Hepatocyte (in vitro differentiated cells): ENCODE measurements at regions not wholly inside any gene's neighbourhood (a gene's known extent, or its start where the extent isn't known, plus 50 kb on each side); places are given as distances from the start of the nearest gene placed in this dataset.
"Not testable (repeated sequence)": the region's sequence is repeated elsewhere in the genome, so short reads cannot be mapped to it uniquely, and the experiment has no call there.

Experiments used
- DNase-seq: peaks from one replicate; pipeline ENCODE4 v3.0.0-alpha.2; 2016; ENCODE audit warnings: low spot score
- H2AFZ ChIP-seq: fragments of 200-600 bp; sonication (generic); 2 replicates; pipeline ENCODE4 v1.6.0; 2016; ENCODE audit warnings: antibody characterized with exemption, mild to moderate bottlenecking
- H3K27ac ChIP-seq: fragments of 200-600 bp; sonication (generic); 2 replicates; pipeline ENCODE4 v1.5.1; 2016; ENCODE audit warnings: mild to moderate bottlenecking
- H3K27me3 ChIP-seq: fragments of 200-600 bp; sonication (generic); 2 replicates; pipeline ENCODE4 v1.6.1; 2016
- H3K36me3 ChIP-seq: fragments of 200-600 bp; sonication (generic); replicated peaks from 2 replicates; pipeline ENCODE4 v1.5.1; 2016; ENCODE audit warnings: low read depth; ENCODE audit not compliant: insufficient read depth
- H3K4me1 ChIP-seq: fragments of 200-600 bp; sonication (generic); 2 replicates; pipeline ENCODE4 v1.5.1; 2016; ENCODE audit warnings: mild to moderate bottlenecking, moderate library complexity; ENCODE audit not compliant: insufficient read depth
- H3K4me2 ChIP-seq: fragments of 200-600 bp; sonication (generic); 2 replicates; pipeline ENCODE4 v1.6.0; 2016
- H3K4me3 ChIP-seq: fragments of 200-600 bp; sonication (generic); 2 replicates; pipeline ENCODE4 v1.5.1; 2016; ENCODE audit warnings: mild to moderate bottlenecking
- H3K79me2 ChIP-seq: fragments of 200-600 bp; sonication (generic); 2 replicates; pipeline ENCODE4 v1.6.0; 2017; ENCODE audit warnings: mild to moderate bottlenecking
- H3K9me2 ChIP-seq: fragments of 200-600 bp; sonication (generic); replicated peaks from 2 replicates; pipeline ENCODE4 v1.6.0; 2017; ENCODE audit warnings: mild to moderate bottlenecking; ENCODE audit not compliant: insufficient read depth
- H3K9me3 ChIP-seq: fragments of 200-600 bp; sonication (generic); 2 replicates; pipeline ENCODE4 v1.5.1; 2016; ENCODE audit warnings: low read depth, mild to moderate bottlenecking
- H4K20me1 ChIP-seq: fragments of 200-600 bp; sonication (generic); 2 replicates; pipeline ENCODE4 v1.6.0; 2016; ENCODE audit warnings: mild to moderate bottlenecking; ENCODE audit not compliant: insufficient read depth, poor library complexity, severe bottlenecking
- EZH2 ChIP-seq: fragments of 200-600 bp; sonication (generic); IDR thresholded peaks from 2 replicates; pipeline ENCODE4 v1.6.1; 2016; ENCODE audit warnings: antibody characterized with exemption, mild to moderate bottlenecking, borderline replicate concordance
- EZH2phosphoT487 ChIP-seq: fragments of 200-600 bp; sonication (generic); IDR thresholded peaks from one replicate; pipeline ENCODE4 v1.6.1; 2018; ENCODE audit warnings: antibody characterized with exemption, mild to moderate bottlenecking, low read depth, moderate library complexity; ENCODE audit not compliant: unreplicated experiment, severe bottlenecking
- WGBS: methylation state at CpG from one replicate; pipeline ENCODE4 v1.1.6; 2016; ENCODE audit warnings: low lambda C conversion rate; ENCODE audit errors: missing lambda C conversion rate; 5-methylcytosine and 5-hydroxymethylcytosine counted together
- TF ChIP-seq, protein P1 (sequence below): fragments of 200-600 bp; sonication (generic); IDR thresholded peaks from 2 replicates; pipeline ENCODE4 v1.5.1; 2016; ENCODE audit warnings: antibody characterized with exemption, mild to moderate bottlenecking; ENCODE audit not compliant: poor library complexity

- Histone ChIP-seq H2AFZ (no peak overlapping the region), H3K27me3 (no peaks in the 10 kb centered on the region), H3K79me2 (no peaks in the 10 kb centered on the region), H3K9me3 (no peaks in the 10 kb centered on the region), H4K20me1 (no peaks in the 10 kb centered on the region), H3K9me2 (no peaks in the 10 kb centered on the region), H3K36me3 (no peaks in the 10 kb centered on the region), H3K27ac (no peak overlapping the region), H3K4me3 (no peak overlapping the region), H3K4me2 (no peak overlapping the region), H3K4me1 (peaks cover 5% of the 10 kb centered on the region)
- TF ChIP-seq EZH2: no peak
- TF ChIP-seq, protein P1, sequence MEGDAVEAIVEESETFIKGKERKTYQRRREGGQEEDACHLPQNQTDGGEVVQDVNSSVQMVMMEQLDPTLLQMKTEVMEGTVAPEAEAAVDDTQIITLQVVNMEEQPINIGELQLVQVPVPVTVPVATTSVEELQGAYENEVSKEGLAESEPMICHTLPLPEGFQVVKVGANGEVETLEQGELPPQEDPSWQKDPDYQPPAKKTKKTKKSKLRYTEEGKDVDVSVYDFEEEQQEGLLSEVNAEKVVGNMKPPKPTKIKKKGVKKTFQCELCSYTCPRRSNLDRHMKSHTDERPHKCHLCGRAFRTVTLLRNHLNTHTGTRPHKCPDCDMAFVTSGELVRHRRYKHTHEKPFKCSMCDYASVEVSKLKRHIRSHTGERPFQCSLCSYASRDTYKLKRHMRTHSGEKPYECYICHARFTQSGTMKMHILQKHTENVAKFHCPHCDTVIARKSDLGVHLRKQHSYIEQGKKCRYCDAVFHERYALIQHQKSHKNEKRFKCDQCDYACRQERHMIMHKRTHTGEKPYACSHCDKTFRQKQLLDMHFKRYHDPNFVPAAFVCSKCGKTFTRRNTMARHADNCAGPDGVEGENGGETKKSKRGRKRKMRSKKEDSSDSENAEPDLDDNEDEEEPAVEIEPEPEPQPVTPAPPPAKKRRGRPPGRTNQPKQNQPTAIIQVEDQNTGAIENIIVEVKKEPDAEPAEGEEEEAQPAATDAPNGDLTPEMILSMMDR: no peak
- no peak for TF ChIP-seq EZH2phosphoT487
- DNase-seq: no peak
- WGBS: 91% methylated on average over 12 of the region's 12 CpGs
These were observed 399.5 kb upstream of the TNRC6C start for GRCh38 chr17:77558846-77559626.

GRCh38 chr17:77560381-77560780 is 398.1 kb upstream of the TNRC6C start:
- Histone ChIP-seq H3K9me2 (no peaks in the 10 kb centered on the region), H3K4me1 (peaks cover 5% of the 10 kb centered on the region), H4K20me1 (no peaks in the 10 kb centered on the region), H3K36me3 (no peaks in the 10 kb centered on the region), H3K79me2 (no peaks in the 10 kb centered on the region), H3K27ac (no peak overlapping the region), H3K4me3 (no peak overlapping the region), H2AFZ (no peak overlapping the region), H3K4me2 (no peak overlapping the region), H3K9me3 (no peaks in the 10 kb centered on the region), H3K27me3 (no peaks in the 10 kb centered on the region)
- TF ChIP-seq EZH2 (no peak), EZH2phosphoT487 (no peak)
- TF ChIP-seq, protein P1: no peak
- DNase-seq: no peak
- 63% methylated on average over 10 of the region's 10 CpGs for WGBS

GRCh38 chr17:77560841-77561240 is 397.7 kb upstream of the TNRC6C start:
- TF ChIP-seq EZH2: no peak
- TF ChIP-seq, protein P1: no peak
- TF ChIP-seq EZH2phosphoT487: no peak
- WGBS: 87% methylated on average over 13 of the region's 13 CpGs
- no peak overlapping the region for H3K4me2 ChIP-seq
- H3K36me3 ChIP-seq: no peaks in the 10 kb centered on the region
- H3K4me1 ChIP-seq: peaks cover 5% of the 10 kb centered on the region
- H3K27ac ChIP-seq: no peak overlapping the region
- H4K20me1 ChIP-seq: no peaks in the 10 kb centered on the region
- no peak for DNase-seq
- H3K27me3 ChIP-seq: no peaks in the 10 kb centered on the region
- H3K9me3 ChIP-seq: no peaks in the 10 kb centered on the region
- H3K9me2 ChIP-seq: no peaks in the 10 kb centered on the region
- H3K79me2 ChIP-seq: no peaks in the 10 kb centered on the region
- H3K4me3 ChIP-seq: no peak overlapping the region
- no peak overlapping the region for H2AFZ ChIP-seq

DNA sequence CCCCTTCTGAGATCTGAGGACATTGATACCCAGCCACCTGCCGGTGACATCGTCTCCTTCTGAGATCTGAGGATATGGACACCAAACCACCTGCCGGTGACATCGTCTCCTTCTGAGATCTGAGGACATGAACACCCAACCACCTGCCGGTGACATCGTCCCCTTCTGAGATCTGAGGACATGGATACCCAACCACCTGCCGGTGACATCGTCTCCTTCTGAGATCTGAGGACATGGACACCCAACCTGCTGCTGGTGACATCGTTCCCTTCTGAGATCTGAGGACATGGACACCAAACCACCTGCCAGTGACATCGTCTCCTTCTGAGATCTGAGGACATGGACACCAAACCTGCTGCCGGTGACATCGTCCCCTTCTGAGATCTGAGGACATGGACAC is 396.1 kb upstream of the TNRC6C start:
- not testable (repeated sequence) for DNase-seq, H3K27ac ChIP-seq, H3K79me2 ChIP-seq, H3K9me3 ChIP-seq, H3K4me3 ChIP-seq, H3K36me3 ChIP-seq, H4K20me1 ChIP-seq, H3K9me2 ChIP-seq, H3K4me2 ChIP-seq, H3K4me1 ChIP-seq, H3K27me3 ChIP-seq, H2AFZ ChIP-seq
- WGBS: 96% methylated on average over 6 of the region's 12 CpGs
